ENCODE measurements at regions not wholly inside any gene's neighbourhood (a gene's known extent, or its start where the extent isn't known, plus 50 kb on each side); places are given as distances from the start of the nearest gene placed in this dataset.
"Not testable (repeated sequence)": the region's sequence is repeated elsewhere in the genome, so short reads cannot be mapped to it uniquely, and the experiment has no call there.

DNA sequence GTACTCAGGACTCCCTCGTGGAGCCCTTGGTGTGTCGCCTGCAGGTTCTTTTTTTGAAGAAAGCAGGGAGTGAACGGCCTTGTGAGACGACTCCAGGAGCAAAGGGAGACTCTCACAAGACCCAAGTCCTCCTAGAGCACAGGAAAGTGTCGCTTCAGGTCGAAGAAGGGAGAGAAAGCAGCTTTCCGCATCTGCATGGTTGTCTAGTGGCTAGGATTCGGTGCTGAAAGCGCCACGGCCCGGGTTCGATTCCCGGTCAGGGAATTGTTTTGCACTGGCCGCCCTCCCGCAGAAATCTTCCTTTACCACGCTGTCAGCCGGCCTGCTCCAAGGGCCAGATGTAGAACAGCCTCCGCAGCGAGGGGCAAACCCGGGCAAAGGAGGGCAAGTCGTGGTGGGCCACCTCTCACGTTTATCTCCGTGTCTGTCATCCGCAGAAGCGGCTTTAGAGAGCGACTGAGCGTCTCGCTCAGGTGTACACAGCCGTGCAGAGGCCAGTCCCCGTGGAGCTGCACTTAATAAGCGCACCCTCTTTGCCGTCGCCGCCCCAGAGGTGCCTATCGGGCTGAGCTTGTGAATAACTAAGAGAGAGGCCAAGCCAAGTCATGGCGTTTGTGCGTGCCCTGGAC is 72.6 kb downstream of the FAM72D start:
- POLR2A ChIA-PET; H3K27me3 Mint-ChIP-seq; H3K27ac Mint-ChIP-seq; H3K4me3 ChIP-seq (ENCODE audit: control insufficient read depth in 1 of 2, extremely low read depth in 1 of 2, low read length in 1 of 2); H3K4me1 Mint-ChIP-seq; H3K27ac ChIP-seq (ENCODE audit: low read length); H3K27me3 ChIP-seq (replicated peaks in 1 of 2; ENCODE audit: control insufficient read depth in 2 of 2, extremely low read depth in 1 of 2, insufficient read depth in 2 of 2, low read length in 1 of 2); CTCF ChIA-PET; H3K36me3 ChIP-seq (ENCODE audit: control insufficient read depth in 2 of 2, extremely low read depth in 1 of 2, insufficient read depth in 1 of 2, low read length in 1 of 2); H3K9me3 Mint-ChIP-seq; H3K4me1 ChIP-seq (ENCODE audit: control insufficient read depth in 1 of 2, extremely low read depth in 1 of 2, insufficient read depth in 2 of 2, low read length in 2 of 2); H3K36me3 Mint-ChIP-seq; DNase-seq; H3K9me3 ChIP-seq: not testable (repeated sequence)
- ATAC-seq (replicated peaks in 1 of 4): peak in 2 of 4 experiments; percentile 36 to 70
- WGBS (ENCODE audit: insufficient coverage): 94% methylated on average over 9 of the region's 37 CpGs
- H3K4me3 Mint-ChIP-seq: peak overlapping the region in 1 of 3 donors; percentile 78

DNA sequence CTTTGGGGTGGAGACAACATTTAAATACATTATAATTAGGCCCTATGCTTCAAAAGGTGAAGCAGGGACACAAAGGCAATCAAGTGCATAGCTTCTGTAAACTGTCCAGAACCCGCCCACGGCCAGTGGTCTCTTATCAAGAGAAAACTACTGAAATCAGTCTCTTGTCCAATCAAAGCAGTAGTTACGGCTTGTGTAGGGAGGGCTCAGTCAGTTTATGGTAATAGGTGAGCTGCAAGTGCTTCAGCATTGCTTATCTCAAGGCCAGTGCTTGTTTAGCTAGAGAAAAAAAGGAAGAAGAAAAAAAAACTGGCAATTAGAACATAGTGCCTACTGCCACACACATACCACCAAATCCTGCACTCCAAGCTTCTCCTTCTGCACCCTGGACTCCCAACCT is 68.6 kb downstream of the FAM72D start:
- CTCF ChIA-PET; ATAC-seq (replicated peaks in 1 of 4); H3K36me3 Mint-ChIP-seq; DNase-seq; H3K27ac ChIP-seq (ENCODE audit: low read length); H3K27me3 ChIP-seq (replicated peaks in 1 of 2; ENCODE audit: control insufficient read depth in 2 of 2, extremely low read depth in 1 of 2, insufficient read depth in 2 of 2, low read length in 1 of 2); H3K27me3 Mint-ChIP-seq; H3K36me3 ChIP-seq (ENCODE audit: control insufficient read depth in 2 of 2, extremely low read depth in 1 of 2, insufficient read depth in 1 of 2, low read length in 1 of 2); H3K4me3 Mint-ChIP-seq; H3K27ac Mint-ChIP-seq; H3K4me3 ChIP-seq (ENCODE audit: control insufficient read depth in 1 of 2, extremely low read depth in 1 of 2, low read length in 1 of 2); H3K9me3 Mint-ChIP-seq; POLR2A ChIA-PET; H3K4me1 ChIP-seq (ENCODE audit: control insufficient read depth in 1 of 2, extremely low read depth in 1 of 2, insufficient read depth in 2 of 2, low read length in 2 of 2); H3K9me3 ChIP-seq; H3K4me1 Mint-ChIP-seq: not testable (repeated sequence)
- WGBS (ENCODE audit: insufficient coverage): no CpG with 5 or more reads among the region's 3 CpGs

Data from T-cell (primary cell).